Left lung (tissue), 4 donors: ENCODE measurements at regions not wholly inside any gene's neighbourhood (a gene's known extent, or its start where the extent isn't known, plus 50 kb on each side); places are given as distances from the start of the nearest gene placed in this dataset.

Source experiments
- ATAC-seq: fragments of 200-7000 bp; cut with Tn5 transposase; one replicate; pipeline ENCODE4 v1.9.1; 2020; ENCODE audit warnings: moderate library complexity
- DNase-seq, 4 donors: peaks; one replicate each; pipeline ENCODE4 v3.0.0-alpha.2; 2013 to 2020
- H3K27ac ChIP-seq, 2 donors: fragments of 200-600 bp; sonication (generic) in 1 of 2; one replicate each; pipeline versions ENCODE4 v1.5.0 to v1.8.0; 2020 to 2021
- H3K27me3 ChIP-seq, 2 donors: fragments of 200-600 bp; sonication (generic) in 1 of 2; one replicate each; pipeline versions ENCODE4 v1.5.0 to v1.8.0; 2020 to 2021
- H3K36me3 ChIP-seq, 2 donors: fragments of 200-600 bp; sonication (generic) in 1 of 2; one replicate each; pipeline versions ENCODE4 v1.5.0 to v1.8.0; 2020 to 2021
- H3K4me1 ChIP-seq, 2 donors: fragments of 200-600 bp; one replicate each; pipeline ENCODE4 v1.8.0; 2021
- H3K4me3 ChIP-seq, 2 donors: fragments of 200-600 bp; sonication (generic) in 1 of 2; one replicate each; pipeline versions ENCODE4 v1.5.0 to v1.8.0; 2020 to 2021; ENCODE audit warnings: mild to moderate bottlenecking in 1 of 2
- H3K9me3 ChIP-seq, 2 donors: fragments of 200-600 bp; sonication (generic) in 1 of 2; one replicate each; pipeline versions ENCODE4 v1.5.0 to v1.8.0; 2020 to 2021
- intact Hi-C, 2 donors: fragments of 100-400 bp; cut with DNase I; formaldehyde crosslinking; loops; one replicate each; pipeline versions ENCODE4 v1.11.2 to v1.14.2; 2022
- TF ChIP-seq, protein P1 (sequence below), 2 donors: fragments of 200-600 bp; sonication (generic) in 1 of 2; IDR thresholded peaks; one replicate each; pipeline versions ENCODE4 v1.5.0 to v1.8.0; 2021; ENCODE audit warnings: antibody characterized with exemption in 2 of 2
- donor health status: DM: no; HTN: yes; CAD: no.
- donor health status: DM: no; HTN: no; CAD: no.

DNA sequence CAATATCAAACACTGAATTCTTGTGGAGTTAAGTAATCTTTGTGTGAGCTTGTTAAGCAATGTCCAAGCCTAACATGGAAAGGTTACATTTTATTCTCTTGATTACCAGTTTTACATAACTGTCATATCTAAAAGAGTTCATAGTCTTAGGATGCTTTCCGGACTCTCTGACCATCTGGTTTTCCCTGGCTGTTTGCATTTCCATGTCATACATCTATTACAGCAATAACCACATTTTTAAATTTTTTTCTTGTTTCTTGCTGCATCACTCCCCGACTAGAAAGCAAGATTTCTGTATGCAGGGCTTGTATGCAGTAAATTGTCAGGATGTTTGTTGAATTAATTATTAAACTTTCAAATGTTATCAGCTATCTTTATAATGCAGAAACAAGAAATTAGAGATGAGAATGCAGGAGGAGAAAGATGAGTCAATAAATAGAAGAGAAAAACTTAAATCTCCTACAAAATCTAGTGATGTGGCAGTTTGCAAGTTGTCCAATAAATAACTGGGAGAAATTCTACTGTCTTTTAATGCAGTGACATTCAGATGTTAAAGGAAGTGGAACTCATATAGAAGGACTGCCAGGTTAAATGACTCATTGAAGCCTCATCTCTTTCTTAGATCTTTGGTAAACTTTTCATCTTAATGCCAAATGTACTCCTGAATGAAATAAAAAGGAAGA lies 179.6 kb upstream of the SGCD start:
- H3K4me1 ChIP-seq, result peaks cover 0 to 7% of the 10 kb centered on the region in 2 donors
- no peak overlapping the region for H3K4me3 ChIP-seq
- H3K9me3 ChIP-seq, result peaks cover 0 to 12% of the 10 kb centered on the region in 2 donors
- H3K36me3 ChIP-seq, result no peaks in the 10 kb centered on the region
- H3K27ac ChIP-seq, result no peak overlapping the region
- DNase-seq (no peak), ATAC-seq (no peak)
- H3K27me3 ChIP-seq, result no peaks in the 10 kb centered on the region
- TF ChIP-seq, protein P1, sequence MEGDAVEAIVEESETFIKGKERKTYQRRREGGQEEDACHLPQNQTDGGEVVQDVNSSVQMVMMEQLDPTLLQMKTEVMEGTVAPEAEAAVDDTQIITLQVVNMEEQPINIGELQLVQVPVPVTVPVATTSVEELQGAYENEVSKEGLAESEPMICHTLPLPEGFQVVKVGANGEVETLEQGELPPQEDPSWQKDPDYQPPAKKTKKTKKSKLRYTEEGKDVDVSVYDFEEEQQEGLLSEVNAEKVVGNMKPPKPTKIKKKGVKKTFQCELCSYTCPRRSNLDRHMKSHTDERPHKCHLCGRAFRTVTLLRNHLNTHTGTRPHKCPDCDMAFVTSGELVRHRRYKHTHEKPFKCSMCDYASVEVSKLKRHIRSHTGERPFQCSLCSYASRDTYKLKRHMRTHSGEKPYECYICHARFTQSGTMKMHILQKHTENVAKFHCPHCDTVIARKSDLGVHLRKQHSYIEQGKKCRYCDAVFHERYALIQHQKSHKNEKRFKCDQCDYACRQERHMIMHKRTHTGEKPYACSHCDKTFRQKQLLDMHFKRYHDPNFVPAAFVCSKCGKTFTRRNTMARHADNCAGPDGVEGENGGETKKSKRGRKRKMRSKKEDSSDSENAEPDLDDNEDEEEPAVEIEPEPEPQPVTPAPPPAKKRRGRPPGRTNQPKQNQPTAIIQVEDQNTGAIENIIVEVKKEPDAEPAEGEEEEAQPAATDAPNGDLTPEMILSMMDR (IDR thresholded peaks at IDR 0.05), result no peak
- intact Hi-C loops, result no loop called here

- H3K27ac ChIP-seq, result no peak overlapping the region
- peaks cover 0 to 7% of the 10 kb centered on the region in 2 donors for H3K9me3 ChIP-seq
- H3K4me3 ChIP-seq, result no peak overlapping the region
- ATAC-seq (no peak), DNase-seq (no peak)
- H3K27me3 ChIP-seq, result no peaks in the 10 kb centered on the region
- TF ChIP-seq, protein P1 (IDR thresholded peaks at IDR 0.05), result no peak
- intact Hi-C loops, result no loop called here
- H3K36me3 ChIP-seq, result no peaks in the 10 kb centered on the region
- H3K4me1 ChIP-seq, result peaks cover 0 to 7% of the 10 kb centered on the region in 2 donors
Observed at GRCh38 chr5:156147944-156148285, 179.0 kb upstream of the SGCD start.

DNA sequence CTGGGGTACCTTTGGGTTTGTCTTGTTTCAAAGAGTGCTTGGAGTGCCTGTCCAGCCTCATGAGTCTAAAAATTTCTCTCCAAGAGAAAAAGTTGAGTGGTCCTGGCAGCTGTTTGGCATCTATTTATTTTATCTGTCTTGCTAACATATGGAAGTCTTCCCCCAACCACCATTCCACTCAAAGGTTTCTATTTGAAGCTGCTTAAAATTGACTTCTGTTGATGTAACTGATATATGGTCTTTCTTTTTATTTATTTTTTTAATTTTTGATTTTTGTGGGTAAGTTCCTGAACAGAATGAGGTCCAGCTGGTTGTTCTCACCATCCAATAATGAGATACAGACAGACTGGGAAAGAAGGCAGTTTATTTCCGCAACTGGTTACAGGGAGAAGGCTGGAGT lies 178.7 kb upstream of the SGCD start:
- no peak overlapping the region for H3K27ac ChIP-seq
- no peaks in the 10 kb centered on the region for H3K36me3 ChIP-seq
- intact Hi-C loops, result no loop called here
- peaks cover 0 to 7% of the 10 kb centered on the region in 2 donors for H3K4me1 ChIP-seq
- TF ChIP-seq, protein P1 (IDR thresholded peaks at IDR 0.05), result no peak
- ATAC-seq, result no peak
- H3K9me3 ChIP-seq, result peaks cover 0 to 3% of the 10 kb centered on the region in 2 donors
- H3K27me3 ChIP-seq, result no peaks in the 10 kb centered on the region
- no peak overlapping the region for H3K4me3 ChIP-seq
- peak in 1 of 4 donors; percentile 39 for DNase-seq

GRCh38 chr5:156149213-156149612 lies 177.8 kb upstream of the SGCD start:
- DNase-seq, result no peak
- no peak overlapping the region for H3K4me3 ChIP-seq
- H3K9me3 ChIP-seq, result no peaks in the 10 kb centered on the region
- intact Hi-C loops, result no loop called here
- H3K27ac ChIP-seq, result no peak overlapping the region
- H3K4me1 ChIP-seq, result peaks cover 0 to 7% of the 10 kb centered on the region in 2 donors
- H3K27me3 ChIP-seq, result no peaks in the 10 kb centered on the region
- no peaks in the 10 kb centered on the region for H3K36me3 ChIP-seq
- TF ChIP-seq, protein P1 (IDR thresholded peaks at IDR 0.05), result no peak
- ATAC-seq, result no peak

- no peak overlapping the region for H3K27ac ChIP-seq
- no peak for DNase-seq
Observed at GRCh38 chr5:156153602-156154001, 173.4 kb upstream of the SGCD start.

More at GRCh38 chr5:156153602-156154001, 173.4 kb upstream of the SGCD start:
- H3K4me3 ChIP-seq, result no peak overlapping the region
- no peaks in the 10 kb centered on the region for H3K4me1 ChIP-seq
- no peaks in the 10 kb centered on the region for H3K36me3 ChIP-seq
- H3K27me3 ChIP-seq, result no peaks in the 10 kb centered on the region
- intact Hi-C loops, result no loop called here
- TF ChIP-seq, protein P1 (IDR thresholded peaks at IDR 0.05), result no peak
- no peak for ATAC-seq
- no peaks in the 10 kb centered on the region for H3K9me3 ChIP-seq
